ENCODE measurements at regions not wholly inside any gene's neighbourhood (a gene's known extent, or its start where the extent isn't known, plus 50 kb on each side); places are given as distances from the start of the nearest gene placed in this dataset.

DNA sequence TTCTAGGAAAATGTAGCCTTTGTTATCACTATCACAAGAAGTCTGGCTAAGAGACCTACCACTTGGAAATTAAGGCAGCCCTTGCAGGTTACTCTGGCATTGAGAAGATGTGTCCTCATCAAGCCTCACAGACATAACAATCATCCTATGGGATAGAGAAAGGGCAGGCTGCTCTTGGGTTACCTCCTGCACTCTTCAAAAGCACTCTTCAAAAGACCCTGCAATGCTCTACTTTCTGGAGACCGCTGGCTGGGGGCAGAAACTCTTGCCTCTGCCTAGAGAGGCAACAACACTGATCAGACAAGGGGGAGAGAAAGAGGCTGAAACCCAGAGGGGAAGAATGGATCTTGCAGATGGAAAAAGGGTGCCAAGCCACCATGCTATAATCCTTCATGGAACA lies 127.9 kb upstream of the BNIP2 start:
- ChIA-PET POLR2A (no interaction called here), CTCF (no interaction called here)
- Histone ChIP-seq H3K4me1 (ENCODE audit: control insufficient read depth, extremely low read depth, insufficient read depth, low read length) (no peaks in the 10 kb centered on the region), H3K9ac (replicated peaks; ENCODE audit: extremely low read depth, insufficient read depth, low read length) (no peak overlapping the region), H3K4me3 (replicated peaks in 1 of 3; ENCODE audit: insufficient read depth in 1 of 3, low read depth in 1 of 3, low read length in 3 of 3) (no peak overlapping the region), H3K4me2 (ENCODE audit: insufficient read depth, low read length) (no peak overlapping the region), H2AFZ (ENCODE audit: low read depth, low read length) (no peak overlapping the region), H3K36me3 (ENCODE audit: control insufficient read depth in 2 of 2, extremely low read depth in 1 of 2, insufficient read depth in 2 of 2, low read length in 2 of 2) (no peaks in the 10 kb centered on the region), H3K79me2 (ENCODE audit: control insufficient read depth, insufficient read depth, low read length) (no peaks in the 10 kb centered on the region), H4K20me1 (replicated peaks; ENCODE audit: control insufficient read depth, extremely low read depth, insufficient read depth, low read length) (no peaks in the 10 kb centered on the region), H3K9me3 (replicated peaks; ENCODE audit: control insufficient read depth, insufficient read depth, low read length) (no peaks in the 10 kb centered on the region), H3K9me1 (replicated peaks; ENCODE audit: control insufficient read depth, extremely low read depth, insufficient read depth, low read length) (no peaks in the 10 kb centered on the region), H3K27me3 (ENCODE audit: control insufficient read depth in 2 of 2, insufficient read depth in 2 of 2, low read length in 2 of 2) (peaks cover 8 to 12% of the 10 kb centered on the region in 2 experiments), H3K27ac (ENCODE audit: insufficient read depth, low read depth, low read length) (no peak overlapping the region)
- TF ChIP-seq POLR2A (IDR thresholded peaks at IDR 0.05; ENCODE audit: low read depth, low read length) (no peak), FOS (IDR thresholded peaks at IDR 0.05; ENCODE audit: borderline replicate concordance, insufficient read depth, low read length) (no peak), MYC (IDR thresholded peaks at IDR 0.05; ENCODE audit: low read depth, low read length) (no peak), EZH2 (IDR thresholded peaks at IDR 0.05; ENCODE audit: borderline replicate concordance, low read depth, low read length, severe bottlenecking) (no peak), JUN (IDR thresholded peaks at IDR 0.05; ENCODE audit: borderline replicate concordance, insufficient read depth, insufficient read length, low read depth) (no peak), MAX (IDR thresholded peaks at IDR 0.05; ENCODE audit: insufficient read depth, insufficient read length) (no peak), POLR2AphosphoS5 (IDR thresholded peaks at IDR 0.05; ENCODE audit: insufficient read depth, low read depth, low read length) (no peak), GATA2 (IDR thresholded peaks at IDR 0.05; ENCODE audit: insufficient read depth, insufficient read length, low read depth, low read length) (no peak)
- TF ChIP-seq, protein P1, sequence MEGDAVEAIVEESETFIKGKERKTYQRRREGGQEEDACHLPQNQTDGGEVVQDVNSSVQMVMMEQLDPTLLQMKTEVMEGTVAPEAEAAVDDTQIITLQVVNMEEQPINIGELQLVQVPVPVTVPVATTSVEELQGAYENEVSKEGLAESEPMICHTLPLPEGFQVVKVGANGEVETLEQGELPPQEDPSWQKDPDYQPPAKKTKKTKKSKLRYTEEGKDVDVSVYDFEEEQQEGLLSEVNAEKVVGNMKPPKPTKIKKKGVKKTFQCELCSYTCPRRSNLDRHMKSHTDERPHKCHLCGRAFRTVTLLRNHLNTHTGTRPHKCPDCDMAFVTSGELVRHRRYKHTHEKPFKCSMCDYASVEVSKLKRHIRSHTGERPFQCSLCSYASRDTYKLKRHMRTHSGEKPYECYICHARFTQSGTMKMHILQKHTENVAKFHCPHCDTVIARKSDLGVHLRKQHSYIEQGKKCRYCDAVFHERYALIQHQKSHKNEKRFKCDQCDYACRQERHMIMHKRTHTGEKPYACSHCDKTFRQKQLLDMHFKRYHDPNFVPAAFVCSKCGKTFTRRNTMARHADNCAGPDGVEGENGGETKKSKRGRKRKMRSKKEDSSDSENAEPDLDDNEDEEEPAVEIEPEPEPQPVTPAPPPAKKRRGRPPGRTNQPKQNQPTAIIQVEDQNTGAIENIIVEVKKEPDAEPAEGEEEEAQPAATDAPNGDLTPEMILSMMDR (IDR thresholded peaks at IDR 0.05; ENCODE audit: extremely low read depth in 1 of 2, insufficient read depth in 1 of 2, low read depth in 1 of 2, low read length in 2 of 2), result no peak
- no TSS peak for BruUV-seq (replicated peaks)
- DNase-seq (ENCODE audit: low read depth, low spot score) (no peak), FAIRE-seq (no peak)
- intact Hi-C loops (cut with micrococcal nuclease), result no loop called here
- dilution Hi-C loops (cut with MboI; ENCODE audit: extremely low pct_ligation_motif_present, low sequenced_read_pairs), result no loop called here

Data from endothelial cell of umbilical vein (primary cell).